ENCODE measurements at regions not wholly inside any gene's neighbourhood (a gene's known extent, or its start where the extent isn't known, plus 50 kb on each side); places are given as distances from the start of the nearest gene placed in this dataset.

DNA sequence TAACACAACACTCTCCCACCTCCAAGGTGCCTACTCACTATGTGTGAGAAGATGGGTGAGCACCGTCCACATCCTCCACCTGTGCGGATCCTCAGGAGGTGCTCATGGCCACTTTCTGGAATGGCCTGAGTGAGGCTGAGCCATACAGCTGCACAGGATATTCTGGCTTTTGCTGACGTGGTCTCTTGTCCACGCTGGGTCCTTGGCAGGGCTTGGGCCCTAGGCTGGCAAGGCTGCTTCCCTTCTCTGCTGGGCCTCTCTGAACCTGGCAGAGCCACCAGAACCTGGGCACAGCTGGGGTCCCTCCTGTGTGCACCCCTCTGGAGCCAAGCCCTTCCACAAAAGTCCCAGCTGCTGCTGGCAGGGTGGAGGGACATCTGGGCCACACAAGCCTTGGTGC is 56.4 kb upstream of the IER5L start:
- TF ChIP-seq, protein P1, sequence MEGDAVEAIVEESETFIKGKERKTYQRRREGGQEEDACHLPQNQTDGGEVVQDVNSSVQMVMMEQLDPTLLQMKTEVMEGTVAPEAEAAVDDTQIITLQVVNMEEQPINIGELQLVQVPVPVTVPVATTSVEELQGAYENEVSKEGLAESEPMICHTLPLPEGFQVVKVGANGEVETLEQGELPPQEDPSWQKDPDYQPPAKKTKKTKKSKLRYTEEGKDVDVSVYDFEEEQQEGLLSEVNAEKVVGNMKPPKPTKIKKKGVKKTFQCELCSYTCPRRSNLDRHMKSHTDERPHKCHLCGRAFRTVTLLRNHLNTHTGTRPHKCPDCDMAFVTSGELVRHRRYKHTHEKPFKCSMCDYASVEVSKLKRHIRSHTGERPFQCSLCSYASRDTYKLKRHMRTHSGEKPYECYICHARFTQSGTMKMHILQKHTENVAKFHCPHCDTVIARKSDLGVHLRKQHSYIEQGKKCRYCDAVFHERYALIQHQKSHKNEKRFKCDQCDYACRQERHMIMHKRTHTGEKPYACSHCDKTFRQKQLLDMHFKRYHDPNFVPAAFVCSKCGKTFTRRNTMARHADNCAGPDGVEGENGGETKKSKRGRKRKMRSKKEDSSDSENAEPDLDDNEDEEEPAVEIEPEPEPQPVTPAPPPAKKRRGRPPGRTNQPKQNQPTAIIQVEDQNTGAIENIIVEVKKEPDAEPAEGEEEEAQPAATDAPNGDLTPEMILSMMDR (IDR thresholded peaks at IDR 0.05), result no peak
- TF ChIP-seq POLR2A (IDR thresholded peaks at IDR 0.05), result no peak
